ENCODE measurements at regions not wholly inside any gene's neighbourhood (a gene's known extent, or its start where the extent isn't known, plus 50 kb on each side); places are given as distances from the start of the nearest gene placed in this dataset.
A peak's percentile ranks its signal among the peaks of the same experiment; 100 is the strongest.
"Not testable (repeated sequence)": the region's sequence is repeated elsewhere in the genome, so short reads cannot be mapped to it uniquely, and the experiment has no call there.

- peak in 1 of 3 donors; percentile 17 for DNase-seq
- Histone ChIP-seq H3K27me3 (no peaks in the 10 kb centered on the region), H3K36me3 (no peaks in the 10 kb centered on the region), H3K9me3 (no peaks in the 10 kb centered on the region), H3K27ac (no peak overlapping the region), H3K4me1 (no peaks in the 10 kb centered on the region), H3K4me3 (no peak overlapping the region)
- TF ChIP-seq POLR2A (IDR thresholded peaks at IDR 0.05) = no peak
Observed at GRCh38 chr14:101084436-101084826, 180.9 kb upstream of the RTL1 start.

DNA sequence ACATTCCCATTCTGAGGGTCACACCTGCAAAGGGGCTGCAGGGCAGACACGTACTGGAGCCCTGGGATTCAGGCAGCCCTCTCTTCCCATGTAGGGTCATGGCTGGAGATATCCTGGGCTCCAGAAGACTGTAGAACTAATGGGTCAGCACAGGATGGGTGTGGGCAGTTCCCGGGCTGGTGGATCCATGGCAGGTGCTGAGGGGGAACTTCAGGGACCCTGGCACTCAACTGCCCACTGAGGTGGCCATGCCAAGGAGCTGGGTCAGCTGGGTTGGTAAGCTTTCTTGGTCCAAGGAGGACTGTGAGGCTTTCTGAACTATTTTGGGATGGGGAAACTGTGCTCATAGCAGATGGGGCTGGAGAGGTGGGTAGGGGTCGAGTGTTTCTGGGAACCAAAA lies 183.4 kb upstream of the RTL1 start:
- TF ChIP-seq, protein P1, sequence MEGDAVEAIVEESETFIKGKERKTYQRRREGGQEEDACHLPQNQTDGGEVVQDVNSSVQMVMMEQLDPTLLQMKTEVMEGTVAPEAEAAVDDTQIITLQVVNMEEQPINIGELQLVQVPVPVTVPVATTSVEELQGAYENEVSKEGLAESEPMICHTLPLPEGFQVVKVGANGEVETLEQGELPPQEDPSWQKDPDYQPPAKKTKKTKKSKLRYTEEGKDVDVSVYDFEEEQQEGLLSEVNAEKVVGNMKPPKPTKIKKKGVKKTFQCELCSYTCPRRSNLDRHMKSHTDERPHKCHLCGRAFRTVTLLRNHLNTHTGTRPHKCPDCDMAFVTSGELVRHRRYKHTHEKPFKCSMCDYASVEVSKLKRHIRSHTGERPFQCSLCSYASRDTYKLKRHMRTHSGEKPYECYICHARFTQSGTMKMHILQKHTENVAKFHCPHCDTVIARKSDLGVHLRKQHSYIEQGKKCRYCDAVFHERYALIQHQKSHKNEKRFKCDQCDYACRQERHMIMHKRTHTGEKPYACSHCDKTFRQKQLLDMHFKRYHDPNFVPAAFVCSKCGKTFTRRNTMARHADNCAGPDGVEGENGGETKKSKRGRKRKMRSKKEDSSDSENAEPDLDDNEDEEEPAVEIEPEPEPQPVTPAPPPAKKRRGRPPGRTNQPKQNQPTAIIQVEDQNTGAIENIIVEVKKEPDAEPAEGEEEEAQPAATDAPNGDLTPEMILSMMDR (IDR thresholded peaks at IDR 0.05) = no peak
- TF ChIP-seq POLR2A (IDR thresholded peaks at IDR 0.05) = no peak

DNA sequence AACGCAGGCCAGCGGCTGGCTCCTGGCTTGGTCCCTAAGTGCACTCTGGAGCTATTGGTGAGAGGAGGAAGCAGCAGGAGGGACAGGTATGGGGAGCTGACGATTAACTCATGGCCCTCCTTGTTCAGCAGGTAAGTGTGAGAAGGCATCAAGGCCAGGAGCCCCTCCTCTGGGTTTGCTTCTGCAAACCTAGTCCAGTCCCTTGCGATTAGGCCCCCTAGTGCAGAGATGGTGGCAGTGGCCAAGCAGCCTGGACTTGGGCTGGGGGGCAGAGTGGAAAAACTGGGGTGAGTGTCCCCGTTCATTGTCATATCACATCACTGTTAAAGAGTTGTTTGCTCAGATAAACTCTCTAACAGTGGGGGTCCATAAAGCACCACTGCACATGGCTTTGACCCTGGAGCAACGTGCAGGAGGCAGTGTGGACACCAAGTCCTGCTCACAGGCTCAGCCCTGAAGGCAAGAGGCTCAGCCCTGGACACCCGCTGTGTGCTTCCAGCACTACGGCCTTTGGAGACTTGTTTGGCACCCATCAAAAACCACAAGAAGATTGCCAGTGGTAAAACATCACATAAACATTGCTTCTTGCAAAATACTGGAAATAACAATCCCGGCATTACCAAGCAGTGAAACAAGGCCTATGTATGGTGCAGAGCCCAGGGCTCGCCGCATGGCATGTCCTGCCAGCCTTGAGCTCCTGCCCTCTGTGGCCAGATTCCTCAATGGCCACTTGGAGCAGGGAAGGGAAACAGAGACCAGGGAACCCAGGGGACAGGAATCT lies 184.3 kb upstream of the RTL1 start:
- TF ChIP-seq, protein P1 (IDR thresholded peaks at IDR 0.05) = no peak
- no peak for TF ChIP-seq POLR2A (IDR thresholded peaks at IDR 0.05)
- no peak overlapping the region for H3K27ac ChIP-seq
- H3K36me3 ChIP-seq = no peaks in the 10 kb centered on the region
- H3K9me3 ChIP-seq = no peaks in the 10 kb centered on the region
- H3K27me3 ChIP-seq = no peaks in the 10 kb centered on the region
- H3K4me1 ChIP-seq = no peaks in the 10 kb centered on the region
- peak in 2 of 3 donors; percentile 8 to 17 for DNase-seq
- H3K4me3 ChIP-seq = no peak overlapping the region

More for the DNA sequence above, 183.4 kb upstream of the RTL1 start:
- Histone ChIP-seq H3K4me1 (no peaks in the 10 kb centered on the region), H3K27ac (no peak overlapping the region), H3K27me3 (no peaks in the 10 kb centered on the region), H3K4me3 (no peak overlapping the region), H3K36me3 (no peaks in the 10 kb centered on the region), H3K9me3 (no peaks in the 10 kb centered on the region)
- peak in 1 of 3 donors; percentile 19 for DNase-seq

- Histone ChIP-seq H3K27me3 (no peaks in the 10 kb centered on the region), H3K4me1 (no peaks in the 10 kb centered on the region), H3K27ac (no peak overlapping the region), H3K9me3 (no peaks in the 10 kb centered on the region), H3K36me3 (no peaks in the 10 kb centered on the region), H3K4me3 (no peak overlapping the region)
- DNase-seq = peak in 1 of 3 donors; percentile 7
- TF ChIP-seq, protein P1 (IDR thresholded peaks at IDR 0.05) = no peak
- TF ChIP-seq POLR2A (IDR thresholded peaks at IDR 0.05) = no peak
Observed at GRCh38 chr14:101088395-101088667, 184.8 kb upstream of the RTL1 start.

- H3K4me3 ChIP-seq = no peak overlapping the region
- peak in 1 of 3 donors; percentile 7 for DNase-seq
- no peaks in the 10 kb centered on the region for H3K9me3 ChIP-seq
- no peaks in the 10 kb centered on the region for H3K4me1 ChIP-seq
- no peaks in the 10 kb centered on the region for H3K36me3 ChIP-seq
- no peak for TF ChIP-seq POLR2A (IDR thresholded peaks at IDR 0.05)
- TF ChIP-seq, protein P1 (IDR thresholded peaks at IDR 0.05) = no peak
- H3K27me3 ChIP-seq = no peaks in the 10 kb centered on the region
- H3K27ac ChIP-seq = no peak overlapping the region
Observed at GRCh38 chr14:101088714-101089113, 185.2 kb upstream of the RTL1 start.

DNA sequence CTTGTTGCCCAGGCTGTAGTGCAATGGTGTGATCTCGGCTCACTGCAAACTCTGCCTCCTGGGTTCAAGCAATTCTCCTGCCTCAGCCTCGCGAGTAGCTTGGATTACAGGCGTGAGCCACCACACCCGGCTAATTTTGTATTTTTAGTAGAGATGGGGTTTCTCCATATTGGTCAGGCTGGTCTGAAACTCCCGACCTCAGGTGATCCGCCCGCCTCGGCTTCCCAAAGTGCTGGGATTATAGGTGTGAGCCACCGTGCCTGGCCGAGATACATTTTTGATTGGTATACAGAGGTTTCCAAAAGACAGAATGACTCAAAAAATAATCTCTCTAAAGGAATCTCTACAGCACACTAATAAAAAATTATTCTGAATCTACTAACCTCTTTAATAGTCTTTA lies 187.0 kb upstream of the RTL1 start:
- not testable (repeated sequence) for H3K36me3 ChIP-seq, H3K4me3 ChIP-seq, H3K27ac ChIP-seq, DNase-seq, H3K4me1 ChIP-seq, H3K9me3 ChIP-seq, H3K27me3 ChIP-seq

- TF ChIP-seq POLR2A (IDR thresholded peaks at IDR 0.05) = no peak
- TF ChIP-seq, protein P1 (IDR thresholded peaks at IDR 0.05) = no peak
- DNase-seq = no peak
- H3K4me3 ChIP-seq = no peak overlapping the region
- H3K9me3 ChIP-seq = no peaks in the 10 kb centered on the region
- no peaks in the 10 kb centered on the region for H3K27me3 ChIP-seq
- no peak overlapping the region for H3K27ac ChIP-seq
- H3K36me3 ChIP-seq = no peaks in the 10 kb centered on the region
- H3K4me1 ChIP-seq = no peaks in the 10 kb centered on the region
Observed at GRCh38 chr14:101090976-101091375, 187.5 kb upstream of the RTL1 start.

GRCh38 chr14:101094916-101095315 lies 191.4 kb upstream of the RTL1 start:
- not testable (repeated sequence) for H3K4me3 ChIP-seq, H3K27ac ChIP-seq, H3K36me3 ChIP-seq, DNase-seq, H3K27me3 ChIP-seq, H3K4me1 ChIP-seq, H3K9me3 ChIP-seq
